ENCODE measurements at regions not wholly inside any gene's neighbourhood (a gene's known extent, or its start where the extent isn't known, plus 50 kb on each side); places are given as distances from the start of the nearest gene placed in this dataset.
"Not testable (repeated sequence)": the region's sequence is repeated elsewhere in the genome, so short reads cannot be mapped to it uniquely, and the experiment has no call there.

DNA sequence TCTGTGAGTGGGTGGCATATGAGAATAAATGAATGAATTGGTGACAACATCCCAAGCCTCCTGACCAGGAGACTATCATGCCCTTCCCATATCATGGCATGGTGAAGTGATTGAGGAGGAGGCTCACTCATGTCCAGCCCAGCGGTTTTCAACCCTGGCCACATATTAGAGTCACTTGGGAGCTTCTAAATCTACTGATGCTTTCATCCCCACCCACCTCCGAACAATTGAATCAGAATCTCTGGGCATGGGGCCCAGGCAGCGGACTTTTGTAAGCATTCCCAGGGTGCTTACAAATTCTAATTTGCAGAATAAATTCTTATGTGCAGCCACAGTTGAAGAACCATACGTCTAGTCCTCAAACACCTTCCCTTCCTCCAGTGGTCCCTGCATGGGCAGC, 81.7 kb upstream of the SEC11C start:
- DNase-seq (ENCODE audit: low read depth) = no peak

- DNase-seq (ENCODE audit: low read depth) = no peak
Measured at GRCh38 chr18:59059140-59059539, 80.5 kb upstream of the SEC11C start.

DNA sequence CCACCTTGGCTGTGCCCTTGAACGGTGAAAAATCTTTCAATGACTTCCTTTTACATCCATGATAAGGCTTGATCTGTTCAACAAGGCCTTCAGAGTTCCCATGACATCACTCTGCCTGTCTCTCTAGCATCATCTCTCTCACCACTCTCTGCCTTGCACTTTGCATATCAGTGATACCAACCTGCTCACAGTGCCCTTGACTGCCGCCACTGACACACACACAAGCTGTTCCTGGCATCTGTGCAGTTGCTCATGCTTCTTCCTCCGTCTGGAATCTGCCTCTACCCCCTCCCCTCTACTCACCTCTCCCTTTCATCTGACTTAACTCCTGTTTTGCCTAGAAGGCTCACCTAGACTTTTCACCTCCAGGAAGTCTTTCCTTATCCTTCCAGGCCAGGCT, 79.1 kb upstream of the SEC11C start:
- no peak for DNase-seq (ENCODE audit: low read depth)

GRCh38 chr18:59061914-59062642, 77.6 kb upstream of the SEC11C start:
- DNase-seq (ENCODE audit: low read depth) = no peak

DNA sequence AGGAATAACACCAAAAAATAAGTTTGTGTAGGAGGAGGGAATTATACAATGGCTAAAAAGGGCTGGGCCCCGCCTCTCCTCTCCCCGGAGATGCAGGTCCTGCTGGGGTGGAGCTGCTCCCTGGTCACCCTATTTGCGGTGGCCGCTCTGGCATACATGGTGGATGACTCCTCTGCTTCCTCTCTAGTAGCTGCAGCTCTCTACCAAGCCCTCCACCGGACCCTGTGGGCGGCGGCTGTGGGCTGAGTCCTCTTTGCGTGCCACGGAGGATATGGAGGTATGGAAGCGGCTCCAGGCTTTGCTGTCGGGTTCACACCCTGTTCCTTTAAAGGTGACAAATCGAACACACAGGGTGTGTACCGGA, 77.1 kb upstream of the SEC11C start:
- no peak for DNase-seq (ENCODE audit: low read depth)

DNA sequence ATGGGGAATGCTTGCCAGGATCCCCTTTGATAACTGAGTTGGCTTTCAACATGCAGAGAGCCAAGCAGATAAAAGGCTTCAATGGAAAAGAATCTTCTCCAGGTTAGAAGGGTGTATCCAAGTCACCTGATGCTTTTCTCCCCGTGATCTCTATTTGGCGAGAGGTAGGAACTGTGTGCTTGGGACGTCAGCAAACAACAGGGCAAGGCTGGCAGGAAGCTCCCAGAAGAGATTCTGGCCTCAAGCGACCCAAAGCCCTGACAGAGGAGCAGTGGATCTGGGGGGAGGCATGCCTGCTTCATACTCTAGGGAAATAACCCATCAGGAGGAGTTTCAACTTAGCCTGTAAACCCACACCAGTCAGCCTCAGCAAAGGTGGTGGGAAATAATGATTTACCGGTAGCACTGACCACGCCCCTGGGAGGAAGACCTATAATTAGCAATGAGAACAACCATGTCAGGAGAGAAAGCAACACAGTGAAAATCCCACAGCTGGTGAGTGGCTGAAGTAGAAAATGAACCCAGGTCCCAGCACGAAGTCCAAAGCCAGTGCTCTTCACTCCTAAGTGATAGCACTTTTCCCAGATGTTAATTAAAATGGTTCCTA, 76.3 kb upstream of the SEC11C start:
- DNase-seq (ENCODE audit: low read depth) = no peak

DNA sequence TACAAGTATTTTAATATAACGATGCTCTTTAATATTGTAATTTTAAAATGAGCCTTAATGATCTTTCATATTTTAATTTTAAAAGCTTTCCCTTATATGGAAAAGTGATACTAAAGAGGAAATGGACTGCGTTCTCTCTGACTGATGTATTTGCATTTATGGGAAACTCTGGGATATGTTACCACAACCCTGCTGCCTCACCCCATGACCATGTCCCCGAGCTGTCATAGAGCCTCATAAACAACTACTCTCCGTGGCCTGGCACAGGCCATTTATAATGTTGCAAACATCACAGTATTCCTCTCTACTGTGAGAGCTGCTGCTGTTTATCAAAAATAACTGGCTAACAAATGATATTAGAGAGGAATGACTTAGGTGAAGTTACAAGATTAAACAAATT, 75.8 kb upstream of the SEC11C start:
- DNase-seq (ENCODE audit: low read depth) = no peak

GRCh38 chr18:59065684-59066083, 74.0 kb upstream of the SEC11C start:
- DNase-seq (ENCODE audit: low read depth) = no peak

GRCh38 chr18:59067873-59068272, 71.8 kb upstream of the SEC11C start:
- DNase-seq (ENCODE audit: low read depth) = no peak

GRCh38 chr18:59068276-59069071, 71.2 kb upstream of the SEC11C start:
- DNase-seq (ENCODE audit: low read depth) = no peak

- DNase-seq (ENCODE audit: low read depth) = peak; percentile 59
Measured at GRCh38 chr18:59070181-59070912, 69.3 kb upstream of the SEC11C start.

- no peak for DNase-seq (ENCODE audit: low read depth)
Measured at GRCh38 chr18:59072727-59073421, 66.8 kb upstream of the SEC11C start.

DNA sequence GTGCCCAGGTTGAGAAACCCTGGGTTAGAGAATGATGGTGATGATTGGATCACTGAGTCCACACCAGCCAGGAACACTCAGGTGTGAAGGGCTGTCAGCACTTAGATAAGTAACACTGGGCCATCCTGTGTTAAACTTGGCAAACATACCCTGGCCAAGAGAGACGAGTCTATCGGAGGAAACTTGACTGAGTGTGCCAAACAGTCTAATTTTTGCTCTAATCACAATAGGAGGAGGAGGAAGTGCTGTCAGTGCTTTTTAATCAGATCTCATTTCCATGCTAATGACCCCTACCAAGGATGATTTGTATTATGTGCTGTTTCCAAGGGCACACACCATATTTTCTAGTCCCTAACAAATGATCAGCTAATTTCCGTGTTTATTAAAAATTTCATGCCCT, 63.8 kb upstream of the SEC11C start:
- DNase-seq (ENCODE audit: low read depth) = no peak

DNA sequence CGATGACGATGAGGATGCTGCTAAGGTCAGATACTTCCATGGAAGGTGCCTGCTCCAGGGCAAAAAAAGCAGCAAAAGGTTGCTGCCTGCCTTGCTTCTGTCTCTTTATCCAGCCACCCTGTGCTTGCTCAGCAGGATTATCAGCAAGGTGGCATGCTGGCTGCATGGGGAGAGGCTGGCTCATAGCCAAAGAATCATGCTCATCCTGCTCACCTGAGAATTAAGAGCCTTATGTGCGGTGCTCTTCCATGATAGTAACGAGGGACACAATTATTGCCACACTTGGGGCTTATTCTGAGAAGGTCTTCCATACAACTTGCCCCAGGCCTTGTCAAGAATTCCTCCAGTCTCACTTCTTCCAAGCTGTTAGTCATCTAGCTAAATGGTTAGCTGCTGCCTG, 60.4 kb upstream of the SEC11C start:
- DNase-seq (ENCODE audit: low read depth) = no peak

DNA sequence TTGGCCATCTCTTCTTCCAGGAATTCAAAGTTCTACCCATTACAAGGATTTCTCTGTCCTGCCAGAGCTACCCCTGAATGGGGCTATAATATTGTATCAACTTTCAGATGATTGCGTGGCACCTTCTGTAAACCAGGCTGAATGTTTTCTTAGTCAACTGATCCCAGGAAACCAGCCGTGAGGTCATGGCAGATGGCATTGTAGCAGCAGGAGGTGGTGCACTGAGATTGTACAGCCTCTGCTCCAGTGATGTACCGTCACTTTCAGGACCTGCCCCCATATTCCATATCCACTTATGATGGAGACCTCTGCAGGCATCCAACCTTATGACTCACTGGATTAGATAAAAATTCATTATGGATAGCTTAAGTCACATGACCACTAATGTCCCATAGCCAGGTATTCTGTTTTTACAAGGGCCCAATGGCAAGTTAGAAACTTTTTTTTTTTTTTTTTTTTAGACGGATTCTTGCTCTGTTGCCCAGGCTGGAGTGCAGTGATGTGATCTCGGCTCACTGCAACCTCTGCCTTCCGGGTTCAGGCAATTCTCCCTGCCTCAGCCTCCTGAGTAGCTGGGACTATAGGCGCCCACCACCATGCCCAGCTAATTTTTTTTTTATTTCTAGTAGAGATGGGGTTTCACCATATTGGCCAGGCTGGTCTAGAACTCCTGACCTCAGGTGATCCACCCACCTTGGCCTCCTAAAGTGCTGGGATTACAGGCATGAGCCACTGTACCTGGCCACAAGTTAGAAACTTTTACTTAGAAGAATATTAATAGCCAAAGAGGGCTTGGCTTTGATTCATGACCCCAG, 59.8 kb upstream of the SEC11C start:
- not testable (repeated sequence) for DNase-seq (ENCODE audit: low read depth)

GRCh38 chr18:59083136-59083818, 56.4 kb upstream of the SEC11C start:
- no peak for DNase-seq (ENCODE audit: low read depth)

DNA sequence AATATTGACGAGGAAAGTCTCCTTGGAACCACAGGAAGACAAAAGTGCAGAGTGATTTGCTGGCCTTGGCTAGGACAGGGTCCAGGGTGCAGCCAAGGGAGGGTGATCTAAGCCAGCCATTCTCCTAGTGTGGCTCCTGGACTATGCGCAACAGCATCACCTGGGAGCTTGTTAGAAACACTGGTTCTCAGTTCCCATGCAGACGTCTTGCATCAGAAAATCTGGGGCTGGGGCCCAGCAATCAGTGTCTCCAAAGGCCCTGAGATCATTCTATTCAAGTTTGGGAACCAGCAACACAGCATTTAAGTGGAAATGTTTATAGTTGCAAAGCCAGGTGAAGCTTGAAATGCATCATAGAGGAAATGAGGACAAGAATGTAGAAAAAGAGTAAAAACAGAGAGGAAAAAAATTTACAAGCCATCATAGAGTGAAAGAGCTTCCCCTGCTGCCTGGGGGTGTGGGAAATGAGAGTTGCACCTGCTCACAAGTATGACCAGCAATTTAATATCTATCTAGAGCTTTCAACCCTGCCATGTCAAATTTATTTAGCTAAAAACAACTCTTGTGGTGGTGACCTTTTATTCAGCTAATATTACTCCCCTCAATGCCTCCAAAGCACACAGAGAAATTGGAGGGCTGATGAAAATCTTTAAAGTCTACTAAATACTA, 54.4 kb upstream of the SEC11C start:
- DNase-seq (ENCODE audit: low read depth) = no peak

- no peak for DNase-seq (ENCODE audit: low read depth)
Measured at GRCh38 chr18:59085797-59086196, 53.9 kb upstream of the SEC11C start.

DNA sequence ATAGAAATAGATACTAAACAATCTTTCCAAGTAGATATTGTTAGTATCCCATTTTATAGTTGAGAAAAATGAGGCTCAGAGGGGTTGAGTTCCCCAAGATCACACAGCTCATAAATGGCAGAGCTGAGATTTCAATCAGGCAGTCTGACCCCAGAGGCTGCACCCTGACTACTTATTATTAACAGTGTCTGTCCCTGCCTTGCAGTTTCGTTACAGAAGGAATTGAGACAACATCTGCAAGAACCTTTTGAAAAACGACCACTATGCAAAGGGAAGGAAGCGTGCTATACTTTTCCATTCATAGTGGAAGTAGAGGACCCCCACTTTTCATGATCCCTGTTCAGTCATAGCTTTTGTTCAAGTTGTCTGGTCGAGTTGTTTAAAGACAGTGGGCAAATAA, 53.2 kb upstream of the SEC11C start:
- DNase-seq (ENCODE audit: low read depth) = no peak

DNA sequence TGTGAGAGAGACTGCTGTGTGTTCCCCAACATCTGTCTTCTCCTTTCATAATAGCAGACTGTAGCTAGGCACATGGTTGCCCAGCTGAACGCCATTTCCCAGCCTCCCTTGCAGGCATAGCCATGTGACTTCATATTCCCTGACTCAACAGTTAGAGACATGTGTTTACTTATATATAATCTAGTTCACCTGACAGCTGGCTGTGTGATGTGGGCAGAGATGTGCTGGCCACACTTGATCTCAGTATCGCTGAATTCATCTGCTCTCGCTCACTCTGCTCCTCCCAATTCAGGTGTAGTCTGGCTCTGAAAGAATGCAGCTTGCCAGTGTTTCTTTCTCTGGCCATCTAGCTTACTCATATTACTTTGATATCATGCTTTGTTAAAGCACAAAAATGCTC, 52.3 kb upstream of the SEC11C start:
- no peak for DNase-seq (ENCODE audit: low read depth)

Data from stimulated activated CD8-positive, alpha-beta memory T cell treated with anti-CD3 and anti-CD28 coated beads, Interleukin-15, amount 100 ng/mL, for 24 hours (primary cell).